KMS-11 (cell line): ENCODE measurements at regions not wholly inside any gene's neighbourhood (a gene's known extent, or its start where the extent isn't known, plus 50 kb on each side); places are given as distances from the start of the nearest gene placed in this dataset.

Experiments used
- H2AFZ ChIP-seq: fragments of 200-600 bp; sonication (generic); 2 replicates; pipeline ENCODE4 v1.6.1; 2016; ENCODE audit warnings: antibody characterized with exemption, mixed run types, low read depth
- H3K27ac ChIP-seq: fragments of 200-600 bp; sonication (generic); 2 replicates; pipeline ENCODE4 v1.6.1; 2016; ENCODE audit warnings: mild to moderate bottlenecking, mixed run types
- H3K27me3 ChIP-seq: fragments of 200-600 bp; sonication (generic); 2 replicates; pipeline ENCODE4 v1.6.1; 2017; ENCODE audit warnings: mild to moderate bottlenecking, low read depth, mixed run types, moderate library complexity; ENCODE audit not compliant: insufficient read depth
- H3K36me3 ChIP-seq: fragments of 200-600 bp; sonication (generic); 2 replicates; pipeline ENCODE4 v1.6.1; 2017; ENCODE audit warnings: mild to moderate bottlenecking, mixed run types; ENCODE audit not compliant: insufficient read depth
- H3K4me1 ChIP-seq: fragments of 200-600 bp; sonication (generic); 2 replicates; pipeline ENCODE4 v1.6.1; 2016; ENCODE audit warnings: mild to moderate bottlenecking, low read depth, mixed run types; ENCODE audit not compliant: poor library complexity, severe bottlenecking
- H3K4me2 ChIP-seq: fragments of 200-600 bp; sonication (generic); 2 replicates; pipeline ENCODE4 v1.7.0; 2016; ENCODE audit warnings: mild to moderate bottlenecking, mixed run types
- H3K4me3 ChIP-seq: fragments of 200-600 bp; sonication (generic); IDR thresholded peaks from 2 replicates; pipeline ENCODE4 v1.6.1; 2017; ENCODE audit warnings: low read depth, low read length, mixed read lengths; ENCODE audit not compliant: insufficient read depth
- H3K79me2 ChIP-seq: fragments of 200-600 bp; sonication (generic); 2 replicates; pipeline ENCODE4 v1.6.1; 2016; ENCODE audit warnings: low read depth, mixed run types; ENCODE audit not compliant: insufficient read depth
- H3K9ac ChIP-seq: fragments of 200-600 bp; sonication (generic); 2 replicates; pipeline ENCODE4 v1.6.1; 2016; ENCODE audit warnings: mild to moderate bottlenecking, mixed run types
- H4K20me1 ChIP-seq: fragments of 200-600 bp; sonication (generic); 2 replicates; pipeline ENCODE4 v1.6.1; 2016; ENCODE audit warnings: mild to moderate bottlenecking, mixed run types; ENCODE audit not compliant: insufficient read depth
- TF ChIP-seq, protein P1 (sequence below): fragments of 200-600 bp; sonication (generic); conservative IDR thresholded peaks from 2 replicates; pipeline ENCODE4 v1.6.1; 2017; ENCODE audit warnings: low read depth, mild to moderate bottlenecking, antibody characterized with exemption, low read length, moderate library complexity, mixed read lengths

DNA sequence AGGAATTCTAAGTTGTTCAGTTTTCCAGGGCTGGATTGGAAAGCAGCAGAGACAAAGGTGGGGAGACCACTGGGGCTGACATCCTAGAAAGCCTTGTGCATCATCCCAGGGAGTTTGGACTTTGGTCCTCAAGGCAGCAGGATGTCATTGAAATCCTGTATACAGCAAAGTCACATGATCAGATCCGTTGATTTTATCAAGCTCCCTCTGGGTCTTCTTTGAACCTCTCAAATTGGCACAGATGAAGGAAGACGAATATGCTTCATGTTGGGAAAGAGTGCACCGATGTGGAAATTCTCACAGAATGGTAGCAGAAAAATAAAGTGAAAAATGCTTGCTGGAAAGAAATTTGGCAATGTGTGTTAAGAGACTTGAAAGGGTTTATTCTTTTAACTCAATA lies 149.8 kb upstream of the TMTC4 start:
- no peak overlapping the region for H3K4me2 ChIP-seq
- no peaks in the 10 kb centered on the region for H4K20me1 ChIP-seq
- H3K27ac ChIP-seq, result no peak overlapping the region
- no peaks in the 10 kb centered on the region for H3K27me3 ChIP-seq
- H3K9ac ChIP-seq, result no peak overlapping the region
- no peak overlapping the region for H2AFZ ChIP-seq
- no peaks in the 10 kb centered on the region for H3K79me2 ChIP-seq
- H3K36me3 ChIP-seq, result no peaks in the 10 kb centered on the region
- no peaks in the 10 kb centered on the region for H3K4me1 ChIP-seq
- no peak overlapping the region for H3K4me3 ChIP-seq
- TF ChIP-seq, protein P1, sequence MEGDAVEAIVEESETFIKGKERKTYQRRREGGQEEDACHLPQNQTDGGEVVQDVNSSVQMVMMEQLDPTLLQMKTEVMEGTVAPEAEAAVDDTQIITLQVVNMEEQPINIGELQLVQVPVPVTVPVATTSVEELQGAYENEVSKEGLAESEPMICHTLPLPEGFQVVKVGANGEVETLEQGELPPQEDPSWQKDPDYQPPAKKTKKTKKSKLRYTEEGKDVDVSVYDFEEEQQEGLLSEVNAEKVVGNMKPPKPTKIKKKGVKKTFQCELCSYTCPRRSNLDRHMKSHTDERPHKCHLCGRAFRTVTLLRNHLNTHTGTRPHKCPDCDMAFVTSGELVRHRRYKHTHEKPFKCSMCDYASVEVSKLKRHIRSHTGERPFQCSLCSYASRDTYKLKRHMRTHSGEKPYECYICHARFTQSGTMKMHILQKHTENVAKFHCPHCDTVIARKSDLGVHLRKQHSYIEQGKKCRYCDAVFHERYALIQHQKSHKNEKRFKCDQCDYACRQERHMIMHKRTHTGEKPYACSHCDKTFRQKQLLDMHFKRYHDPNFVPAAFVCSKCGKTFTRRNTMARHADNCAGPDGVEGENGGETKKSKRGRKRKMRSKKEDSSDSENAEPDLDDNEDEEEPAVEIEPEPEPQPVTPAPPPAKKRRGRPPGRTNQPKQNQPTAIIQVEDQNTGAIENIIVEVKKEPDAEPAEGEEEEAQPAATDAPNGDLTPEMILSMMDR, result no peak

DNA sequence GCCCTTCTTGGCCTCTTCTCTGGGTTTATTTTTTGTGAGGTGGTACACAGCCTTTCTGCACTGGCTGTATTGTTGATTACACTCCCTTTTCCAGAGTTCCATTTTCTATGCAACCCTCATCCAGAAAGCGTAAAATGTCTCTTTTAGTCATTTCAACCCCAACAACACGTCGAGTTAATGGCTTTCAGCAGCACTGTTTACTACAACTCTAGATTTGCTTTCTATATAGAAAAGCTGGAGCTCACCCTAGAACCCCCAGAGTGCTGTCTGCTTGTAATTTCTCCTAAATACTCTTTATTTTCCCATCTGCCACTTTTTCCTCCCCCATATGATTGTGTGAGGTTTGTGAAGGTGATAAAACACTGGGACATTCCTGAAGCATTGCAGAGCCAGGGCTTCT lies 148.9 kb upstream of the TMTC4 start:
- Histone ChIP-seq H3K9ac (no peak overlapping the region), H3K79me2 (no peaks in the 10 kb centered on the region), H3K27ac (no peak overlapping the region), H4K20me1 (no peaks in the 10 kb centered on the region), H2AFZ (no peak overlapping the region), H3K27me3 (no peaks in the 10 kb centered on the region), H3K36me3 (no peaks in the 10 kb centered on the region), H3K4me1 (no peaks in the 10 kb centered on the region), H3K4me2 (no peak overlapping the region), H3K4me3 (no peak overlapping the region)
- TF ChIP-seq, protein P1, result no peak

DNA sequence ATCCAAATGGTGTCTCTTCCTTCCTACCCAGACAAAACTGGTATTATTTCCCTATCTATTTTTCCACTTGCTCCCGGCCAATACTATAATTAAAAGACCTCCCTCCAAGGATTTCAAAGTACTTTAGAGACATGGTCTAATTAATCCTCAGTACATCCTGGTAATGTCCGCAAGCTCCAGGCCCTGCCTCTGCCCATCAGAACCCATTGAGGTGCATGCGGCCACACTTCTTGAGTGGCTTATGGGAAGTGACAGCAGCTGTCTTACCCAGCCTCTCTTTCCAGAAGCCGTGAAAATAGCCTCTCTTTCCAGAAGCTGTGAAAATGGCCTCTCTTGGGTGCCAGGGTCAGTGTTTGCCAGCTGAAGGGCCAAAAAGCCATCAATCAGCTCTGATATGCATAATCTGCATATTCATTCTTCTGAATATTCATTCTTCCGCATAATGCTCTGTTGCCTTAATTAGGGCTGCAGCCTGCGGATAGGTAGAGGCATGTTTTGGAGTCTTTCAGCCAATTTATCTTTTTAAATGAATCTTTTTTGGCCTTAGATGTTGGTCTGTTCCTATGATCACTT lies 148.4 kb upstream of the TMTC4 start:
- no peak overlapping the region for H3K4me3 ChIP-seq
- no peak overlapping the region for H2AFZ ChIP-seq
- no peaks in the 10 kb centered on the region for H3K4me1 ChIP-seq
- H3K36me3 ChIP-seq, result no peaks in the 10 kb centered on the region
- no peaks in the 10 kb centered on the region for H3K27me3 ChIP-seq
- H4K20me1 ChIP-seq, result no peaks in the 10 kb centered on the region
- H3K79me2 ChIP-seq, result no peaks in the 10 kb centered on the region
- TF ChIP-seq, protein P1, result no peak
- H3K9ac ChIP-seq, result no peak overlapping the region
- no peak overlapping the region for H3K27ac ChIP-seq
- H3K4me2 ChIP-seq, result no peak overlapping the region

DNA sequence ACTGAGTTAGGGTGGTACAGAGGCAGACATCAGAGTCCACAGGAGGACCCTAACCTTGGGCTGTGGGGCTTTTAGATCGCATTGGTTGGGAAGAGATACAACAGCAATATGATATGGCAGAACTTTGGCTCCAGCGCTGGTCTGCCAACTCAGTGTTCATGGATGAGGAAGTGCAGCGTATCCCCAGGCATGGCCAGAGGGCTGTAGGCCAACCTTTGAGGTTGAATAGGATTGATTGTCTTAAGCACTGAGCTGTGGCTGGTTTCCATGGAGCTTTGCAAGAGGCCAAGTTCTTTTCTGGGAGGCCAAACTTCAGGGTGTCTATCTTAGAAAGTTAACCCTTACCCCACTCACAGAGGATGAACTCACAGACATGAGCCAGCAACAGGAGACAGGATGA lies 144.1 kb upstream of the TMTC4 start:
- Histone ChIP-seq H3K4me3 (no peak overlapping the region), H3K36me3 (no peaks in the 10 kb centered on the region), H3K27me3 (no peaks in the 10 kb centered on the region), H3K4me1 (no peaks in the 10 kb centered on the region), H3K9ac (no peak overlapping the region), H4K20me1 (no peaks in the 10 kb centered on the region), H2AFZ (no peak overlapping the region), H3K4me2 (no peak overlapping the region), H3K79me2 (no peaks in the 10 kb centered on the region), H3K27ac (no peak overlapping the region)
- TF ChIP-seq, protein P1, result no peak
